ENCODE measurements at regions not wholly inside any gene's neighbourhood (a gene's known extent, or its start where the extent isn't known, plus 50 kb on each side); places are given as distances from the start of the nearest gene placed in this dataset.
A peak's percentile ranks its signal among the peaks of the same experiment; 100 is the strongest.

DNA sequence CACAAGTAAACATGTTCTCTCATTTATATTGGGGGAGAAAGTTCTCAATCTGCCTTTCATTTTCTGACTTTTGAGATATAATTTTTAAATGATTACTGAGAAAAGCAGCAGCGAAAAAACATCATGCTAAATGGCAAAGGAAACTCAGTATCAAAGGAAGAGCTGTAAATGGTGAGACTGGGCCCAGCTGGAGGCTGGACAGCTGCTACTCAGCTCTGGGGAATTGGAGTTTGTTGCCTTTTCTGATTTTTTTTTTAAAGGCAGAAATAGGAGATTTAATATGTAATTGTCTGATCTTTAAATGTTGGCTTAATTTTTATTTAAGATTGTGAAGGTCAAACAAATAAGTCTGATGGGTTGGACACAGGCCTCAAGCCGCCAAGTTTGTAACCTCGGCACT lies 137.1 kb upstream of the TACR1 start:
- DNase-seq (ENCODE audit: low spot score), result no peak
- no peak overlapping the region for H3K27ac Mint-ChIP-seq

More for the DNA sequence above, 137.1 kb upstream of the TACR1 start:
- H3K36me3 ChIP-seq (ENCODE audit: insufficient read depth), result no peaks in the 10 kb centered on the region
- H3K79me2 ChIP-seq (replicated peaks; ENCODE audit: insufficient read depth), result no peaks in the 10 kb centered on the region
- H2AFZ ChIP-seq, result peak overlapping the region; percentile 85
- H3K4me3 ChIP-seq, result no peak overlapping the region
- no peak for TF ChIP-seq STAT1 (IDR thresholded peaks at IDR 0.05; ENCODE audit: unreplicated experiment)
- no peak for TF ChIP-seq EZH2 (IDR thresholded peaks at IDR 0.05; ENCODE audit: low read depth, unreplicated experiment)
- no peak for TF ChIP-seq EZH2phosphoT487 (IDR thresholded peaks at IDR 0.05; ENCODE audit: unreplicated experiment)
- TF ChIP-seq, protein P1, sequence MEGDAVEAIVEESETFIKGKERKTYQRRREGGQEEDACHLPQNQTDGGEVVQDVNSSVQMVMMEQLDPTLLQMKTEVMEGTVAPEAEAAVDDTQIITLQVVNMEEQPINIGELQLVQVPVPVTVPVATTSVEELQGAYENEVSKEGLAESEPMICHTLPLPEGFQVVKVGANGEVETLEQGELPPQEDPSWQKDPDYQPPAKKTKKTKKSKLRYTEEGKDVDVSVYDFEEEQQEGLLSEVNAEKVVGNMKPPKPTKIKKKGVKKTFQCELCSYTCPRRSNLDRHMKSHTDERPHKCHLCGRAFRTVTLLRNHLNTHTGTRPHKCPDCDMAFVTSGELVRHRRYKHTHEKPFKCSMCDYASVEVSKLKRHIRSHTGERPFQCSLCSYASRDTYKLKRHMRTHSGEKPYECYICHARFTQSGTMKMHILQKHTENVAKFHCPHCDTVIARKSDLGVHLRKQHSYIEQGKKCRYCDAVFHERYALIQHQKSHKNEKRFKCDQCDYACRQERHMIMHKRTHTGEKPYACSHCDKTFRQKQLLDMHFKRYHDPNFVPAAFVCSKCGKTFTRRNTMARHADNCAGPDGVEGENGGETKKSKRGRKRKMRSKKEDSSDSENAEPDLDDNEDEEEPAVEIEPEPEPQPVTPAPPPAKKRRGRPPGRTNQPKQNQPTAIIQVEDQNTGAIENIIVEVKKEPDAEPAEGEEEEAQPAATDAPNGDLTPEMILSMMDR (conservative IDR thresholded peaks at IDR 0.05; ENCODE audit: low read depth in 2 of 2), result no peak
- TF ChIP-seq, protein P2, sequence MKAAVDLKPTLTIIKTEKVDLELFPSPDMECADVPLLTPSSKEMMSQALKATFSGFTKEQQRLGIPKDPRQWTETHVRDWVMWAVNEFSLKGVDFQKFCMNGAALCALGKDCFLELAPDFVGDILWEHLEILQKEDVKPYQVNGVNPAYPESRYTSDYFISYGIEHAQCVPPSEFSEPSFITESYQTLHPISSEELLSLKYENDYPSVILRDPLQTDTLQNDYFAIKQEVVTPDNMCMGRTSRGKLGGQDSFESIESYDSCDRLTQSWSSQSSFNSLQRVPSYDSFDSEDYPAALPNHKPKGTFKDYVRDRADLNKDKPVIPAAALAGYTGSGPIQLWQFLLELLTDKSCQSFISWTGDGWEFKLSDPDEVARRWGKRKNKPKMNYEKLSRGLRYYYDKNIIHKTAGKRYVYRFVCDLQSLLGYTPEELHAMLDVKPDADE (IDR thresholded peaks at IDR 0.05), result no peak
- TF ChIP-seq ZNF114 (CRISPR knock-in tag; IDR thresholded peaks at IDR 0.05), result no peak
- TF ChIP-seq CREB1 (CRISPR knock-in tag; IDR thresholded peaks at IDR 0.05; ENCODE audit: low read depth), result no peak
- TF ChIP-seq NANOG (IDR thresholded peaks at IDR 0.05; ENCODE audit: borderline replicate concordance), result no peak
- TF ChIP-seq, protein P3, sequence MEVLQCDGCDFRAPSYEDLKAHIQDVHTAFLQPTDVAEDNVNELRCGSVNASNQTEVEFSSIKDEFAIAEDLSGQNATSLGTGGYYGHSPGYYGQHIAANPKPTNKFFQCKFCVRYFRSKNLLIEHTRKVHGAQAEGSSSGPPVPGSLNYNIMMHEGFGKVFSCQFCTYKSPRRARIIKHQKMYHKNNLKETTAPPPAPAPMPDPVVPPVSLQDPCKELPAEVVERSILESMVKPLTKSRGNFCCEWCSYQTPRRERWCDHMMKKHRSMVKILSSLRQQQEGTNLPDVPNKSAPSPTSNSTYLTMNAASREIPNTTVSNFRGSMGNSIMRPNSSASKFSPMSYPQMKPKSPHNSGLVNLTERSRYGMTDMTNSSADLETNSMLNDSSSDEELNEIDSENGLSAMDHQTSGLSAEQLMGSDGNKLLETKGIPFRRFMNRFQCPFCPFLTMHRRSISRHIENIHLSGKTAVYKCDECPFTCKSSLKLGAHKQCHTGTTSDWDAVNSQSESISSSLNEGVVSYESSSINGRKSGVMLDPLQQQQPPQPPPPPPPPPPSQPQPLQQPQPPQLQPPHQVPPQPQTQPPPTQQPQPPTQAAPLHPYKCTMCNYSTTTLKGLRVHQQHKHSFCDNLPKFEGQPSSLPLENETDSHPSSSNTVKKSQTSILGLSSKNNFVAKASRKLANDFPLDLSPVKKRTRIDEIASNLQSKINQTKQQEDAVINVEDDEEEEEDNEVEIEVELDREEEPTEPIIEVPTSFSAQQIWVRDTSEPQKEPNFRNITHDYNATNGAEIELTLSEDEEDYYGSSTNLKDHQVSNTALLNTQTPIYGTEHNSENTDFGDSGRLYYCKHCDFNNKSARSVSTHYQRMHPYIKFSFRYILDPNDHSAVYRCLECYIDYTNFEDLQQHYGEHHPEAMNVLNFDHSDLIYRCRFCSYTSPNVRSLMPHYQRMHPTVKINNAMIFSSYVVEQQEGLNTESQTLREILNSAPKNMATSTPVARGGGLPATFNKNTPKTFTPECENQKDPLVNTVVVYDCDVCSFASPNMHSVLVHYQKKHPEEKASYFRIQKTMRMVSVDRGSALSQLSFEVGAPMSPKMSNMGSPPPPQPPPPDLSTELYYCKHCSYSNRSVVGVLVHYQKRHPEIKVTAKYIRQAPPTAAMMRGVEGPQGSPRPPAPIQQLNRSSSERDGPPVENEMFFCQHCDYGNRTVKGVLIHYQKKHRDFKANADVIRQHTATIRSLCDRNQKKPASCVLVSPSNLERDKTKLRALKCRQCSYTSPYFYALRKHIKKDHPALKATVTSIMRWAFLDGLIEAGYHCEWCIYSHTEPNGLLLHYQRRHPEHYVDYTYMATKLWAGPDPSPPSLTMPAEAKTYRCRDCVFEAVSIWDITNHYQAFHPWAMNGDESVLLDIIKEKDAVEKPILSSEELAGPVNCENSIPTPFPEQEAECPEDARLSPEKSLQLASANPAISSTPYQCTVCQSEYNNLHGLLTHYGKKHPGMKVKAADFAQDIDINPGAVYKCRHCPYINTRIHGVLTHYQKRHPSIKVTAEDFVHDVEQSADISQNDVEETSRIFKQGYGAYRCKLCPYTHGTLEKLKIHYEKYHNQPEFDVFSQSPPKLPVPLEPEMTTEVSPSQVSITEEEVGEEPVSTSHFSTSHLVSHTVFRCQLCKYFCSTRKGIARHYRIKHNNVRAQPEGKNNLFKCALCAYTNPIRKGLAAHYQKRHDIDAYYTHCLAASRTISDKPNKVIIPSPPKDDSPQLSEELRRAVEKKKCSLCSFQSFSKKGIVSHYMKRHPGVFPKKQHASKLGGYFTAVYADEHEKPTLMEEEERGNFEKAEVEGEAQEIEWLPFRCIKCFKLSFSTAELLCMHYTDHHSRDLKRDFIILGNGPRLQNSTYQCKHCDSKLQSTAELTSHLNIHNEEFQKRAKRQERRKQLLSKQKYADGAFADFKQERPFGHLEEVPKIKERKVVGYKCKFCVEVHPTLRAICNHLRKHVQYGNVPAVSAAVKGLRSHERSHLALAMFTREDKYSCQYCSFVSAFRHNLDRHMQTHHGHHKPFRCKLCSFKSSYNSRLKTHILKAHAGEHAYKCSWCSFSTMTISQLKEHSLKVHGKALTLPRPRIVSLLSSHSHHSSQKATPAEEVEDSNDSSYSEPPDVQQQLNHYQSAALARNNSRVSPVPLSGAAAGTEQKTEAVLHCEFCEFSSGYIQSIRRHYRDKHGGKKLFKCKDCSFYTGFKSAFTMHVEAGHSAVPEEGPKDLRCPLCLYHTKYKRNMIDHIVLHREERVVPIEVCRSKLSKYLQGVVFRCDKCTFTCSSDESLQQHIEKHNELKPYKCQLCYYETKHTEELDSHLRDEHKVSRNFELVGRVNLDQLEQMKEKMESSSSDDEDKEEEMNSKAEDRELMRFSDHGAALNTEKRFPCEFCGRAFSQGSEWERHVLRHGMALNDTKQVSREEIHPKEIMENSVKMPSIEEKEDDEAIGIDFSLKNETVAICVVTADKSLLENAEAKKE (CRISPR knock-in tag; IDR thresholded peaks at IDR 0.05), result no peak
- TF ChIP-seq POLR2AphosphoS5 (IDR thresholded peaks at IDR 0.05; ENCODE audit: low read depth), result no peak
- Mint-ChIP-seq H3K9me3 (no peaks in the 10 kb centered on the region), H3K4me1 (peaks cover 23% of the 10 kb centered on the region), H3K4me3 (no peak overlapping the region), H3K27me3 (ENCODE audit: insufficient read depth, low read depth, poor library complexity) (peaks cover 2% of the 10 kb centered on the region), H3K36me3 (ENCODE audit: low read depth) (no peaks in the 10 kb centered on the region)
- H3K9me2 ChIP-seq (ENCODE audit: insufficient read depth), result no peaks in the 10 kb centered on the region
- no peaks in the 10 kb centered on the region for H4K20me1 ChIP-seq (replicated peaks; ENCODE audit: insufficient read depth)
- H3K27me3 ChIP-seq (ENCODE audit: insufficient read depth), result no peaks in the 10 kb centered on the region
- H3K4me2 ChIP-seq, result no peak overlapping the region
- H3F3A ChIP-seq (replicated peaks; ENCODE audit: low read depth), result no peaks in the 10 kb centered on the region
- H3K4me1 ChIP-seq (ENCODE audit: insufficient read depth), result peaks cover 26% of the 10 kb centered on the region
- H3K27ac ChIP-seq (ENCODE audit: low read depth), result no peak overlapping the region
- no peak for ATAC-seq

Data from GM23338 (cell line).